Posterior cingulate gyrus (tissue), 11 donors: ENCODE measurements at regions not wholly inside any gene's neighbourhood (a gene's known extent, or its start where the extent isn't known, plus 50 kb on each side); places are given as distances from the start of the nearest gene placed in this dataset.

Experiments used
- DNase-seq, 10 donors: peaks; one replicate each; pipeline versions ENCODE4 v3.0.0 to v3.0.0-alpha.2; 2020 to 2021; ENCODE audit warnings: mixed read lengths in 3 of 10
- intact Hi-C: fragments of 100-400 bp; cut with DNase I; formaldehyde crosslinking; loops from one replicate; pipeline ENCODE4 v1.15.1; 2023

DNA sequence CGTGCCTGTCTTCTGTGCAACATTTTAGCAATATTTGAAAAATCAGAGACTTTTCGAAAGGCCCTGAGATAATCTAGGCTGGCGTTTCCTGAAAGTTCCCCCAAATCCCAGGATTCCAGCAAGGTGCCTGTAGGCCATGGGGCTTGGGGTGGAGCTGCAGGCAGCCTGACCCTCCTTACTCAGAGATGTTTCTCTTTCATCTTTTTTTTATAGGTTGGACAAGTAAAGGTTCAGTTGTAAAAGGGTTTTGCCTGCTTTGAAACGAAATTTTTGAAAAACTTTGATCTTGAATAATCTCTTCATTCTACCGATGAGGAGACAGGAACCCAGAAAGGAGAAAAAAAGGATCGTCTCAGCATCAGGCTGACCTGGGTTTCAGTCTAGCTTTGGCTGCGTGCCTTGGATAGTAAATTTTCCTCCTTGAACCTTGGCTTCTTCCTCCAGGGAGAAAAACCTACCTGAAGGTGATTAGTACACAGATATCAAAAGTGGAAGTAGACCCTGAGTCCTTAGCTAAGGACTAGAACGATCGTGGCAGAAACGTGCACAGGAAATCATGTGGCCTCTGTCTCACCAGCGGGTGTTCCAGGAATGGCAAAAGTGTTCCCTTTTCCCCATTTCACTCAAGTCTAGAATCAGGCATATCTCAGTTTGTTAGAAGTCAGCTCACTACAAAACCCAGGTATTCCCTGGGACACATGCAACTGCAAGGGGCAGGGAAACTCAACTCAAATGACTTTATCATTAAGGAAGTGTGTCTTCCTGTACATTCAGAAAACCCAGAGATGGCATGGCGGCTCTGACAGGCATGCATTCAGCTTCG, 128.2 kb upstream of the PTPN1 start:
- intact Hi-C loops: no loop called here
- DNase-seq: peak in 2 of 10 donors; percentile 30 to 69

DNA sequence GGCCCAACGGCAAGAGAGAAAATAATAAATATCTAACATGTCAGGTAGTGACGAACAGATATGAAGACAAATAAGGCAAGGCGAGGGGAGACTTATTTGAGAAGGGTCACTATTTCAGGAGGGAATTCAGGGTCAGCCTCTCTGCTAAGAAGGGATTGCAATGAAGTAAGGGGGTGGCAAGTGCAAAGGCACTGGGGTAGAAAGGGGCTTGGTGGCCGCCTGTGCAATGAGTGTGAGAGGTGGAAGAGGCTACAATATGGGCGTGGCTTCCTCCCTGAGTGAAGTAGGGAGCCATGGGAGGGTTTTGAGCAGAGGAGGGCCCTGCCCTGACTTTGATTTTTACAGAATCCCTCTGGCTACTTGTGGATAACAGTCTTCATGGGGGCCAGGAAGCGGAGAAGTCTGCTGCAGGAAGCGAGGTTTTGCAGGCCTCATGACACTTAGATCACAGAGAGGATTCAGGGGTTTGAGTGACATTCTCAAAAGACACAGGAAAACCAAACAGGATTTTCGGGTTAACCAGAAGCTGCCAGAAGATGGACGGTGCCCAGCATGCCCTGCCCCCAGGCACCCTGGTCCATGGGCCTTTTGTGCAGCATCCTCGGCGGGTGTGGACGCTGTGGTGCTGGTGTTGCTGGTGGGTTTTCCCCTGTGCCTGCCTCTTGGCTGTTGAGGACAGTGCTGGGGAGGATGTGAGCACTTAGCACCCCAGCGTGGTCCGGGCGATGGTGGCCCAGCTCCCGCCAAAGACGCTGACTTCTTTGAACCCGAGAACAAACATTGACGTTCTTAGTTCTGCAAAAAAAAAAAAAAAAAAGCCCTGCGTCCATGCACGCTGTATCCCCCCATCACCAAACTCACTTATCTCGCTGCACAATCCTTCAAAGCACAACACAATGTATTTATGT, 124.2 kb upstream of the PTPN1 start:
- peak in 1 of 10 donors; percentile 63 for DNase-seq
- intact Hi-C loops: no loop called here

DNA sequence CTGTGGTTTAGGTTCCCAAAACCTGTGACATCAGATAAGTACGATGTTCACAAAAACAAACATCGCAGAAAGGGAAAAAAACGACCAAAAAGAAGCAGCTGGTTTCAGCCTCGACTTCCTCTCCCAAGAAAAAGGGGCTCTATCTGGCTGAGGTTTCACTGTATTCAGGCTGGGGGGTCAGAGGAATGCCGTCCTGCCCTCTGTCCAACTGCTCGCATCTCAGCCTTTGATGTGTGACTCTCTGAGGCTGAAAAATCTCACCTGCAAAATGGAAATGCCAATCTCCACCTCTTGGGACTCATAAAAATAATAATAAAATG, 123.6 kb upstream of the PTPN1 start:
- intact Hi-C loops: no loop called here
- no peak for DNase-seq

DNA sequence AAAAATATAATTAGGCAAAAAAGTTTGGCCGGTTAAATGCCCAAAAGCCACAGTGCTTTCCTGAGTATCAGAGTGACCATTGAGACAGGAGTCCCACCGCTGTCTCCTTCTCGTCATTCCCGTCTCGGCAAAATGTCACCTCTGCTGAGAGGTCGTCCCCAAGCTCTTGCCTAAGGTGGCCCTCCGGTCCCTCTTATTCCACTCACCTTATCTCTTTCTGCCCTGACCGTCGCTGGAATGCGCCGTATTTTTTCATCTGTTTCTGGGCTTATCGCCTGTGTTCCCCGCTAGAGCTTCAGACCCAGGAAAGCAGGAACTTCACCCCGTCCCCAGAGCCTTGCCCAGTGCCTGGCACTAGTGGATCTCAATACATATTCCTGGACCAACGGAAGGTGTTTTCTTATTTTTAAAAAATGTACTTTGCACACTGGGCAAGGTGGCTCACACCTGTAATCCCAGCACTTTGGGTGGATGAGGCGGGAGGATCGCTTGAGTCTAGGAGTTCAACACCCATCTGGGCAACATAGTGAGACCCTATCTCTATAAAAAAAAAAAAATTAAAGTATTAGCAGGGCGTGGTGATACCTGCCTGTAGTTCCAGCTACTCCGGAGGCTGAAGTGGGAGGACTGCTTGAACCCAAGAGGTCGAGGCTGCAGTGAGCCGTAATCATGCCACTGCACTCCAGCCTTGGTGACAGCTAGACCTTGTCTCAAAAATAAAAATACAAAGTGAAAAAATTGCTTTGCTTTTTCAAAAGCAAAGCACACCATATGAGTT, 122.8 kb upstream of the PTPN1 start:
- DNase-seq: peak in 1 of 10 donors; percentile 62
- intact Hi-C loops: no loop called here

DNA sequence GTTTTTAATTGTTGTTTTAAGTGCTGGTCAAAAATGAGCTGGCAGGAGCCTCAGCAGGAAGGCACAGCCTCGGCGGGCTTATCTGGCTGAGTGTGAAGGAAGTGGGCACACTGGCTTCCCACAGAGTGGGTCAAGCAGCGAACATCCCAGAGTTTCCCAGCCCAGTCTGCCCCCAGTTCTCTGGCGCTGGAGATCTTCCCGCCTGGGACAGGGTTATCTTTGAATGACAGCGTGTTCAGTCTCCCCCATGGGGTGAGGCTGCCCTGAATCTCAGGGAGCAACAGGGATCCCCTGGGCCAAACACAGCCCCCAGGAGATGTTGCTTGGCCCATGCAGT, 122.2 kb upstream of the PTPN1 start:
- intact Hi-C loops: no loop called here
- peak in 1 of 10 donors; percentile 70 for DNase-seq

DNA sequence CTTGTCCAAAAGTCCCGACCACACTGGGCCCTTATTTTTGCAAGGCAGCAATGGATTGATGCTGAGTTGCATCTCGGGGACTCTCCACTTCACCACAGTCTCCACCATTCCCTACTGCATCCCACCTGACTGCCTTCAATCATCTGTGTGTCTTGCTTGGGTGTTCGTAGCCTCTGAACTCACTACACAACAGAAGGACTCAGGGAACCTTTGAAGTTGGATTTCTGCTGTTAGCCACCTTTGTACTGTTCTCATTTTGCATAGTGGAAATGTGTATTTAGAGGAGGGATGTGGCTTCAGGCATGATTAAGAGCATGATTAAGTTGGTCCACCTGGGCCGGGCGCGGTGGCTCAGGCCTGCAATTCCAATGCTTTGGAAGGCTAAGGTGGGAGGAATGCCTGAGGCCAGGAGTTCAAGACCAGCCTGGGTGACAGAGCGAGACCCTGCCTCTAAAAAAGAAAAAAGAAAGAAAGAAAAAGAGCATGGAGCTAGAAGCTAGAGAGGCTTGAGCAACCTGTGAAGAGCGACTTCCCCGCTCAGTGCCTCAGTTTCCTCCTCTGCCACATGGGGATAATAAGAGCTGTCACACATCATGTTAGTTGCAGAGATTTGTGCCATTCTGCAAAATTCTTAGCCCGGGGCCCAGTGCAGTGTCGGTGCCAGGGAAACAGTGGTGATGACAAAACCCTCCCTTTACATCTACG, 121.3 kb upstream of the PTPN1 start:
- DNase-seq: peak in 1 of 10 donors; percentile 40
- intact Hi-C loops: no loop called here

DNA sequence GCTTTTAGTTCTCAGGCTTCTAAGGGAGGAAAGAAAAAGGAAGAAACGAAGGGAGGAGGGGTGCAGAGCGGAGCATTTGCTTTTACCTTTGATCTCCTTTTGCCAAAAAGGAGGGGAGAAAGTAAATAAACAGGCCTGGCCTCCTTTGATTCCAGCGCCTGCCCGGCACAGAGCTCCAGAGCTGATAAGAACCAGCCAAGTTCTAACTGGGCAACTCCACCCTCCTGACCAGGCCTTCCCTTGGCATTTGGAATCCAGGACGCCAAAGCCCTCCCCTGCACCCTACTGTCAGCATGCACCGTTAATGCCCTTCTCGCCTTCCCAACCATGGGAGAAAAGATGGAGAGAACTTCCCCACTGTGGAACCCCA, 120.8 kb upstream of the PTPN1 start:
- DNase-seq: peak in 1 of 10 donors; percentile 39

DNA sequence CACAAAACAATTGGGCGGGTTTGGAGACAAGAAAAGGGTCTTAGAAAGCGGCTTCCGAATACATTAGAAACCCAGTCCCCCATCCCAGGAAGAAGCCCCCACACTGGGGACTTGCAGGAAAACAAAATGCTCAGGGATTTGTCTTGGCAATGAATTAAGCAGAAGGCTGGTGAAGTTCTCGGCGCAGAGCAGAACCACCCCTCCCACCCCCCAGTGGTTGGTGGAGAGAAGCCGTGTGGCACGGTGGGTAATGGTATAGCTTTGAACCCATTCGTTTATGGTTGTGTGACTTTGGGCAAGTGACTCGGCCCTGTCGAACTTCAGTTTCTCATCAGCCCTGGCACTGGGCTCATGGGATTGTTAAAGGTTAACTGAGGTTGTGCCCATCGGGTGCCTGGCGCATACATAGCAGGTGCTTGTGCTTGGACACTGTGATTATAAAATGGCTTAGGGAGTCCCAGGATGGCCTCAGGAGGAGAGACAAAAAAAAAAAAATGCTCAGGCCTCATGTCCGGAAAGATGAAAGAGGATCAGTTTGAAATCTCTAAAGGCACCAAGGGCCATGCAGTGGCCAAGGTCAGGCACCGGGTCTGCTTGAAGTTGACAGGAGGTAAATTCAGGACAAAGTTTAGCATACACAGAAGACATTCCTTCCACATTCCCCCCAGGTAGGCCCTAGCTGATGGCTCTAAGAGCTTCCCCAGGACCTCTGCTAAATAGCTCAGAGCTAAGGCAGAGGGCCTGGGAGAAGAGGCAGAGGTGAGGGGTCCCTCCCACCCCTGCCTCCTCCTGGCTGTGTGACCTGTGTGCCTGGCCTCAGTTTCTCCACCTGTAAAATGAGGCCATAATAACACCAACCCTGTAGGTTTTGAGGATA, 120.1 kb upstream of the PTPN1 start:
- DNase-seq: peak in 1 of 10 donors; percentile 19
- intact Hi-C loops: no loop called here

More for the DNA sequence above, 120.8 kb upstream of the PTPN1 start:
- intact Hi-C loops: no loop called here

DNA sequence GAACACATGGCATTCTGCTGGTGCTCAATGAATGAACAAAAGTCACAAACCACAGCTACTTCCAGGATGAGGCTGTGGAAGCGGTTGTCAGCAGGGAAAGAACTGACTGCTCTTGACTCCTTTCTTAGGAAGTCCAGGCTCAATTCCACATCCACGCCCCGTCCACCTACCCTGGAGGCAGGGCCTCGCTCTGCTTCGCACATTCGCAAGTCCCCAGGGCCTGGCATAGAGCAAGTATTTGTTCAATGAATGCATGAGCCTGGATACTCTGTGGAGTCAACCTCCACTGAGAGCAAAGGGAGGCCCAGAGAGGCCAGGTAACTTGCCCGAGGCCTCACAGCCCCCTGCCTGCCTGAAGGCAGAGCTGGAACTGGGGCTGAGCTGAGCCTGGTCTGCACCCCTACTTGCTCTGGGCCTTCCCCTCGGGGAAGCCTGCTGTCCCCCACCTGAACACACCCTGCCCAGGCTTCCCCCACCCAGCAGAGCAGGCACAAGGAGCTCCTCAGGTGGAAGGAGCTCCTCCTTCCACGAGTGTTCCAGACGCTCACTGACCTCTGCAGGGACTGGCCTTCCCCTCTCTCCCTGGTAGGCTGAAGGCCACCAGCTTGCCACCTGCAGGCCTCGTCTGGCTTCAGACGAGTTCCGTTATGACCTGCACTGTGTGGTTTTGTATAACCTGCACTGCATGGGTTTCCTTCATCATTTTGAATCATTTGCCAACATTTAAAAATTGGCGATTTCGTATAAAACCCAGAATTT, 119.3 kb upstream of the PTPN1 start:
- intact Hi-C loops: no loop called here
- DNase-seq: peak in 1 of 10 donors; percentile 55

DNA sequence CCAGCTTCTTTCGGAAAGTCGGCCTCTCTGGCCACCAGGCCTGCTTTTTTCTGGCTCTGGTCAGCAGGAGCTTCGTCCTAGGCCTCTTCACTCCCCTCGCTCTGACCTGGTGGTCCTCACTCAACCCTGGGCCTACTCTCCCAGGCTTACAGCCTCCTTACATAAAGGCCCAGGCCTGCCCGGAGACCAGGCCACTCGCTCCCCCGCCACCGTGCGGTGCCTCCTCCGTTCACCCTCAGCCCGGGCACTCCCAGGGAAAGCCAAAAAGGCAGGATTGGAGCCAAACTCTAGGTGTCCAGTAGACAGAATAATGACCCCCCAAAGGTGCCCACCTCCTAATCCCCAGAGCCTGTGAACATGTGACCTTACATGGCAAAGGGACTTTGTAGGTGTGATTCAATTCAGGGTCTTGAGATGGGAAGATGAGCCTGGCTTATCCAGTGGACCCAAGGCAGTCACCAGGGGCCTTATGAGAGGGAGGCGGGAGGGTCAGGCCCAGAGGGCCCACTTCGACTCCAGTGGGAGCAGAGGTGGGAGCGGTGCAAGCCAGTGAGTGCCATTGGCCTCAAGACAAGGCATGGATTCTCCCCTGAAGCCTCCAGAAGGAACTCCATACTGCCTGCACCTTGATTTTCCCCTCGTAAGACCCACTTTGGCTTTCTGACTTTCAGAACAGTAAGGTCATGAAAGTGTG, 118.6 kb upstream of the PTPN1 start:
- intact Hi-C loops: no loop called here
- DNase-seq: peak in 1 of 10 donors; percentile 72

DNA sequence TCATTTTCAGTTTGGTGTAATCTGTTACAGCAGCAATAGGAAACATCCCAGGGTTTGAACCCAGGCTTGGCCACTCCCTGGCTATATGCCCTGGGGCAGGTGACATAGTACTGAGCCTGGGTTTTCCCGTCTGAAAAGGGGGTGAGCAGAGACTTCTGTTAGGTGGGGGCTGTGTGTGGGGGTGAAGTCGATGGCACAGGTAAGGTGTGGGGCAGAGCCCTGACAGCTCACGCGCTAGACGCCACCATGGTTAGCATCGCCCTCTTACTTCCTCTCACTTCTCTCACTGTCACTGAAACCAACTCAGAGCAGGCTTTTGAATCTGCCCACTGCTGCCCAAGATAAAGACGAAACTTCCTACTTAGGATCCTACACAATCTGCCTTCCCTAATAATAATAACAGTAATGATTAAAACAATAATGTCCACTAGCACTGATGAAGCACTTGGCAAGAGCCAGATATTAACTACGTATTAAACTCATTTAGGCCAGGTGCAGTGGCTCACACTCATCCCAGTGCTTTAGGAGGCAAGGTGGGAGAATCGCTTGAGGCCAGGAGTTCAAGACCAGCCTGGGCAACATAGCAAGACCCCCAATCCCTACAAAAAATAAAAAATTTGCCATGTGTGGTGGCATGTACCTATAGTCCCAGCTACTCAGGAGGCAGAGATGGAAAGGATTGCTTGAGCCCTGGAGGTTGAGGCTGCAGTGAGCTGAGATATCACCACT, 117.9 kb upstream of the PTPN1 start:
- DNase-seq: no peak
- intact Hi-C loops: no loop called here

DNA sequence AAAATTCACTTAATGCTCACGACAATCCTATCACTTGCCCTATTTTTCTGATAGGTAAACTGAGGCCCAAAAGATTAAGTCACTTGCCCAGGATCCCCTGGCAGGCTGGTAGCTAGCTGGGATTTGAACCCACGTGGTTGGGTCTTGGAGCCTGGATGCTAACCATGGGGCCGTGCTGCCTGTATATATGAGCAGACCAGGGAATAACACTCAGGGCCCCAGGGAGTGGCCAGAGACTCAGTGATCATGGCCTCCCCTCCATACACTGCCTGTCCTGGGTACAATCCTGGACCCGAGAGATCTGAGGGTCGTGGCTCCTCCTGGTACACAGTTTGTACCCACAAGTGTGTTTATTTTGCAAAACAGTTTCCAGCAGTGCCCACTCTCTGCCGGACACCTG, 116.9 kb upstream of the PTPN1 start:
- intact Hi-C loops: no loop called here
- peak in 1 of 10 donors; percentile 42 for DNase-seq

DNA sequence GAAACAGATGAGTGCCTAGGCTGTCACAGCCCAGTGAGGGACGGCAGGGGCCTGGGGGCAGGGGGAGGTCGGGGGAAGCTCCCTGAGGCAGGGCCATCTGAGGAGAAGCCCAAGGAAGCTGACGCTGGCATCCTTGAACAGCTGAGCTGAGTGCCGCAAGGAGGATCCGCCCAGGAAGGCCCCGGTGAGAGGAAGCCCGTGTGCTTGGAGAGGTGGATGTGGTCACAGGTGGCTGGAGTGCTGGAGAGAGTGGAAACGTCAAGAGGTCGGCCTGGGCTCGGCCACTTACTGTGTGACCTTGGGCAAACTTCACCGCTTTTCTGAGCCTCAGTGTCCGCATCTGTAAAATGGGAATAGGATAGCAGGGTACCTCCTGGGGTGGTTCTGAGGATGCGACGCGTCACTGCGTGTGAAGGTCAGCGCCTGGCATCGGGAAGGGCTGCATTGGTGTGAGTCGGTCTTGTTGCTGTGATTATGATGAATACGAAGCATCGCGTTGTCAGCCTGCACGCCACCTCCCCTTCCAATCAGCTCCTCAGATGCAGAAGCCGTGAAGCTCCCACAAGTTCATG, 116.1 kb upstream of the PTPN1 start:
- DNase-seq: peak in 1 of 10 donors; percentile 69
- intact Hi-C loops: no loop called here

DNA sequence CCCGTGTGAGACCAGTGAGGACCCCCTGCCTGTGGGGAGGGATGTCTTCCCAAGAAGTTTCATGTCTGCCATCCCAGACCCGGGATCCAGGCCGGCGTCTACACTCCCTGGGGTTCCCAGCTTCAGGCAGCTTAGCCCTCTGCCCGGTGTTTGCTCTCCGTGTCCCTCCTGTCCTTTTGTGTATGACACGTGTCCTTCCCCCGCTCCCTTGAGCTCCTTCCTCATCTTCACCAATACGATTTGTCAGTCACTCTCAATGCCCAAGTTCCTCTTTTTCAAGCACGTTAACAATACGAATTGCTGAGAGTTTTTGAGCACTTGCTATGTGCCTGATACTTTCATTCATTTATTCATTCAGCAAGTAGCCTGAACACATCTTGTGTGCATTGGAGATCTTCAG, 115.6 kb upstream of the PTPN1 start:
- peak in 1 of 10 donors; percentile 75 for DNase-seq
- intact Hi-C loops: no loop called here

DNA sequence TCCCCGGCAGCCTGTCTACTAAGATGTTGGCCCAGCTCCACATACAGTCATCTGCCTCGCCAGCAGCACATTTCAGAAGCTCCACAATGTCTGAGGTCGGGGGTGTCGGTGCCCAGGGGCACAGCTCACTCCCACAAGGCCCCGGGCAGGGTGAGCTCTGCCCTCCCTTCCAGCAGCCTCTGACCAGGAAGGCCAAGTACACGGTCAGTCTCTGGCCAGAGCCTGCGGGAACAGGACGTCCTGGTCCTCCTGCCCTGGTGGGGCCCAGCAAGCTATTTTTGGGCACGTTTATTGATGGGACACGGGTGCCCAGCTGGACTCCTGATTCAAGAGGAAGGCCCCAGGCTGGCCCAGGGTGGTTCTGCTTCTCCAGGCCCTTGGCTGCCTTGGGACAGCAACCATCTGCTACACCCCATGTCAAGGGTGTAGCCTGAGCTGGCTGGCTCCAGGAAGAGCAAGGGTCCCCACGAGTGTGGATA, 114.9 kb upstream of the PTPN1 start:
- intact Hi-C loops: no loop called here
- DNase-seq: peak in 1 of 10 donors; percentile 19

DNA sequence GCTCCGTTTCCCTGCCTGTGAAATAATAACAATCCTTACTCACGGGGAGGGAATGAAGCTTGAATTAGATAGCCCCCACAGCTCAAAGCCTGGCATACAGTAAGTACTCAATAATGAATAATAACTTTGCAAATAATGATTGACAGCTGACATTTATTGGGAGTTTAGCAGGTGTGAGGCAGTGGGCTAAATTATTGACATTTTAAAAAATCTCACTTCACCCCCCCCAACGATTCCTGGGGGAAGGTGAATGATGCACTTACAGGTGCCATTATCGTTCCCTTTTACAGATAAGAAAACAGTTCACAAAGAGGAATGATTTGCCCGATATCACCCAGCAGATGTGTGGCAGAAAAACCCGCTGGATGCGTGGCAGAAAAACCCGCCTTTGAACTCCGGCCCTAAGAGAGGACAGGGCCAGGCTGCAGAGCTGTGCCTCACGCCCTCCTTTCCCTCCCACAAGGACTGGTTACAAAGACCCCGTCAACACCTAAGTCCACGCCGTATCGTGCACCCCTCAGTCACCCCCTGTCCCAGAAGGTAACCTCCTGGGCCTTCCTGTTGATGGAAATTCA, 114.2 kb upstream of the PTPN1 start:
- DNase-seq: no peak
- intact Hi-C loops: no loop called here

DNA sequence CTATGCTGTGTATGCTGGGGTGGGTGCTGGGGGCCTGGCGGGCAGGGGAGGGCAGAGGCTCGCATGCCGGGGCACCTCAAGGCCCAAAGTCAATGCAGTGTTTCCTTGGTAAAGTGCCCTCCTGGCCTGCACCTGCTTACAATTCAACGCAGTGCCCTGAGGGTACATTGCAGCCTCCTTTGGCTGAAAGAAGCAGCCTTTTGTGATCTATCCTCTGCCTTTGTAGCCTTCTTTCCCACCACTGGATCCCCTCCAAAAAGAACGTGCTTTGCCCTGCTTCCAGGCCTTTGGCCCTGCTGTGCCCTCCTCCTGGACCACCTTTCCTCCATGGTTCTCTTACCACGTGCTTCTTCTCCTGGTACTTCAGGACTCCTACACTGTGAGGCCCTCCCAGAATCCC, 113.6 kb upstream of the PTPN1 start:
- intact Hi-C loops: no loop called here
- no peak for DNase-seq
